ENCODE measurements at regions not wholly inside any gene's neighbourhood (a gene's known extent, or its start where the extent isn't known, plus 50 kb on each side); places are given as distances from the start of the nearest gene placed in this dataset.
A peak's percentile ranks its signal among the peaks of the same experiment; 100 is the strongest.

DNA sequence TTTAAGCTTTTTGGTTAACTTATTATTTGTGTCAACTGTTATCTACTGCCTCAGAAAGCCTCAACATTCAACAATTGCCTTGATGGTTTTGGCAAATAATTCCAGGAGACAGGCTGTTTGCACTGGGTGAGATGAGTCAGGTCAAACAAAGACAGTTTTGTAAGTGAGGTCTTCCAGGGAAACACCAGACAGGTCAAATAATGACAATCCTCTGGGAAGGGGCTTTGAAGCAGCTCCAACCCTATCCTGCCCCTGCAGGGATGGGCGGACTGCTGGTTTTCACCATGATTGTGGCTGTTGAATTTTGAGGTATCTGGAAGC is 79.4 kb upstream of the PRR23E start (continued):
- TF ChIP-seq, protein P1, sequence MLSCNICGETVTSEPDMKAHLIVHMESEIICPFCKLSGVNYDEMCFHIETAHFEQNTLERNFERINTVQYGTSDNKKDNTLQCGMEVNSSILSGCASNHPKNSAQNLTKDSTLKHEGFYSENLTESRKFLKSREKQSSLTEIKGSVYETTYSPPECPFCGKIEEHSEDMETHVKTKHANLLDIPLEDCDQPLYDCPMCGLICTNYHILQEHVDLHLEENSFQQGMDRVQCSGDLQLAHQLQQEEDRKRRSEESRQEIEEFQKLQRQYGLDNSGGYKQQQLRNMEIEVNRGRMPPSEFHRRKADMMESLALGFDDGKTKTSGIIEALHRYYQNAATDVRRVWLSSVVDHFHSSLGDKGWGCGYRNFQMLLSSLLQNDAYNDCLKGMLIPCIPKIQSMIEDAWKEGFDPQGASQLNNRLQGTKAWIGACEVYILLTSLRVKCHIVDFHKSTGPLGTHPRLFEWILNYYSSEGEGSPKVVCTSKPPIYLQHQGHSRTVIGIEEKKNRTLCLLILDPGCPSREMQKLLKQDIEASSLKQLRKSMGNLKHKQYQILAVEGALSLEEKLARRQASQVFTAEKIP (CRISPR knock-in tag; IDR thresholded peaks at IDR 0.05; ENCODE audit: borderline replicate concordance), result no peak
- TF ChIP-seq ZNF10 (CRISPR knock-in tag; IDR thresholded peaks at IDR 0.05; ENCODE audit: borderline replicate concordance, low read depth) (no peak), TBP (CRISPR knock-in tag; IDR thresholded peaks at IDR 0.05) (no peak), ZNF572 (CRISPR knock-in tag; IDR thresholded peaks at IDR 0.05) (no peak), ELF4 (CRISPR knock-in tag; IDR thresholded peaks at IDR 0.05; ENCODE audit: borderline replicate concordance) (no peak), ZNF781 (CRISPR knock-in tag; IDR thresholded peaks at IDR 0.05; ENCODE audit: borderline replicate concordance, not compliant biosample characterization) (no peak), KMT2A (CRISPR knock-in tag; IDR thresholded peaks at IDR 0.05) (no peak), SETDB1 (CRISPR knock-in tag; IDR thresholded peaks at IDR 0.05; ENCODE audit: borderline replicate concordance) (no peak), RBM39 (IDR thresholded peaks at IDR 0.05; ENCODE audit: low read depth, low read length, poor library complexity, severe bottlenecking) (no peak), IRF2 (CRISPR knock-in tag; IDR thresholded peaks at IDR 0.05) (peak; percentile 21; the same call in 1 of the 2 replicates), ZNF34 (CRISPR knock-in tag; IDR thresholded peaks at IDR 0.05; ENCODE audit: borderline replicate concordance) (no peak), HNF4G (IDR thresholded peaks at IDR 0.05; ENCODE audit: borderline replicate concordance, low read depth, low read length) (no peak), HNF4G (CRISPR knock-in tag; IDR thresholded peaks at IDR 0.05; ENCODE audit: borderline replicate concordance, low read depth) (no peak), ZNF205 (CRISPR knock-in tag; IDR thresholded peaks at IDR 0.05) (no peak), ZKSCAN5 (CRISPR knock-in tag; IDR thresholded peaks at IDR 0.05) (no peak), NFE2L1 (CRISPR knock-in tag; IDR thresholded peaks at IDR 0.05; ENCODE audit: borderline replicate concordance) (no peak), ZNF17 (CRISPR knock-in tag; IDR thresholded peaks at IDR 0.05) (no peak), SMC3 (IDR thresholded peaks at IDR 0.05; ENCODE audit: low read length) (no peak), CBX1 (IDR thresholded peaks at IDR 0.05; ENCODE audit: low read depth) (no peak), GFI1 (CRISPR knock-in tag; IDR thresholded peaks at IDR 0.05; ENCODE audit: borderline replicate concordance) (no peak), ZNF367 (CRISPR knock-in tag; IDR thresholded peaks at IDR 0.05; ENCODE audit: borderline replicate concordance) (no peak), JUNB (CRISPR knock-in tag; IDR thresholded peaks at IDR 0.05; ENCODE audit: borderline replicate concordance) (peak; percentile 81; the same call in 1 of the 2 replicates), BATF2 (CRISPR knock-in tag; IDR thresholded peaks at IDR 0.05) (no peak), ZNF709 (CRISPR knock-in tag; IDR thresholded peaks at IDR 0.05) (no peak), FOXA3 (CRISPR knock-in tag; IDR thresholded peaks at IDR 0.05) (peak; percentile 92), CENPX (CRISPR knock-in tag; IDR thresholded peaks at IDR 0.05) (no peak)
- TF ChIP-seq, protein P2, sequence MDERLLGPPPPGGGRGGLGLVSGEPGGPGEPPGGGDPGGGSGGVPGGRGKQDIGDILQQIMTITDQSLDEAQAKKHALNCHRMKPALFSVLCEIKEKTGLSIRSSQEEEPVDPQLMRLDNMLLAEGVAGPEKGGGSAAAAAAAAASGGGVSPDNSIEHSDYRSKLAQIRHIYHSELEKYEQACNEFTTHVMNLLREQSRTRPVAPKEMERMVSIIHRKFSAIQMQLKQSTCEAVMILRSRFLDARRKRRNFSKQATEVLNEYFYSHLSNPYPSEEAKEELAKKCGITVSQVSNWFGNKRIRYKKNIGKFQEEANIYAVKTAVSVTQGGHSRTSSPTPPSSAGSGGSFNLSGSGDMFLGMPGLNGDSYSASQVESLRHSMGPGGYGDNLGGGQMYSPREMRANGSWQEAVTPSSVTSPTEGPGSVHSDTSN (CRISPR knock-in tag; IDR thresholded peaks at IDR 0.05), result no peak
- TF ChIP-seq, protein P3, sequence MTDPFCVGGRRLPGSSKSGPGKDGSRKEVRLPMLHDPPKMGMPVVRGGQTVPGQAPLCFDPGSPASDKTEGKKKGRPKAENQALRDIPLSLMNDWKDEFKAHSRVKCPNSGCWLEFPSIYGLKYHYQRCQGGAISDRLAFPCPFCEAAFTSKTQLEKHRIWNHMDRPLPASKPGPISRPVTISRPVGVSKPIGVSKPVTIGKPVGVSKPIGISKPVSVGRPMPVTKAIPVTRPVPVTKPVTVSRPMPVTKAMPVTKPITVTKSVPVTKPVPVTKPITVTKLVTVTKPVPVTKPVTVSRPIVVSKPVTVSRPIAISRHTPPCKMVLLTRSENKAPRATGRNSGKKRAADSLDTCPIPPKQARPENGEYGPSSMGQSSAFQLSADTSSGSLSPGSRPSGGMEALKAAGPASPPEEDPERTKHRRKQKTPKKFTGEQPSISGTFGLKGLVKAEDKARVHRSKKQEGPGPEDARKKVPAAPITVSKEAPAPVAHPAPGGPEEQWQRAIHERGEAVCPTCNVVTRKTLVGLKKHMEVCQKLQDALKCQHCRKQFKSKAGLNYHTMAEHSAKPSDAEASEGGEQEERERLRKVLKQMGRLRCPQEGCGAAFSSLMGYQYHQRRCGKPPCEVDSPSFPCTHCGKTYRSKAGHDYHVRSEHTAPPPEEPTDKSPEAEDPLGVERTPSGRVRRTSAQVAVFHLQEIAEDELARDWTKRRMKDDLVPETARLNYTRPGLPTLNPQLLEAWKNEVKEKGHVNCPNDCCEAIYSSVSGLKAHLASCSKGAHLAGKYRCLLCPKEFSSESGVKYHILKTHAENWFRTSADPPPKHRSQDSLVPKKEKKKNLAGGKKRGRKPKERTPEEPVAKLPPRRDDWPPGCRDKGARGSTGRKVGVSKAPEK (CRISPR knock-in tag; IDR thresholded peaks at IDR 0.05; ENCODE audit: borderline replicate concordance), result no peak
